Stimulated activated CD4-positive, alpha-beta T cell treated with anti-CD3 and anti-CD28 coated beads, Interleukin-12 subunit alpha, Interleukin-12 subunit beta, amount 100 ng/mL, for 4 hours (primary cell): ENCODE measurements at regions not wholly inside any gene's neighbourhood (a gene's known extent, or its start where the extent isn't known, plus 50 kb on each side); places are given as distances from the start of the nearest gene placed in this dataset.

Source experiments
- DNase-seq: peaks from one replicate; pipeline ENCODE4 v3.0.0-alpha.2; 2020

- DNase-seq, result no peak
These were observed 417.0 kb upstream of the PSMD7 start for GRCh38 chr16:73879621-73880020.

DNA sequence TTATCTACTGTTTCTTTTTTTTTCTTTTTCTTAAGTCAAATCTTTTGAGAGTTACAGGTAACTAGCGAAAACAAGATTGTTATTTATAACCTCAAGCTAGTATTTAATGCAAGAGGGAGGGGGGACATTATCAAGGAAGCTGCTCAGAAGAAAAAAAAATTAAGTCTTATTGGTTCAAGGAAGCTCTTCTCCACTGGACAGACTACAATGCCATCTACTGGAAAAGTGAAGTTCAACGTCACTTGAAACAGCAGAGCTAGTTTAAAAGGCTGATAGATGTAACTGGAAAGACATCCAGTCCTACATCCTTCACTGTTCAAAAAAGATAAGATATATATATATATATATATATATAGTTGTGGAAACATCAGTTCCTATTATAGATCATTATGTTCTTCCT is 418.0 kb upstream of the PSMD7 start:
- no peak for DNase-seq

DNA sequence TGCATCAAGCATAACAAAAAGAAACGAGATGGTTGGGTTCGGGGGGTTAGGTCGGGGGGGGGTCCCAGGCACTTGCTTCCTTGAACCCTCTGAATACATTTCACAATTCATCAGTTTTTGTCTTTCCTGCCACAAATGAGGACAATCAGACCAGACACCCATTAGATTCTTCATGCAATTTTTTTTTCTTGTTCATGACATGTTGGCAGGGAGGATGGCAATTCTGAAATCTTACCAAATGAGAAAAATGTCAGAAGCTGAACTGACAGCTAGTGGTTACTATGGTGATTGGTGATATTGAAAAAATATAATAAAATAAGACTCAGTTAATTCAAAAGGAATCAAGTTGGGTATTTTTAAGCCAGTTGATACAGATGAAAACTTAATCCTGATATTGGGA is 419.5 kb upstream of the PSMD7 start:
- no peak for DNase-seq

- DNase-seq, result no peak
These were observed 420.5 kb upstream of the PSMD7 start for GRCh38 chr16:73875996-73876690.

DNA sequence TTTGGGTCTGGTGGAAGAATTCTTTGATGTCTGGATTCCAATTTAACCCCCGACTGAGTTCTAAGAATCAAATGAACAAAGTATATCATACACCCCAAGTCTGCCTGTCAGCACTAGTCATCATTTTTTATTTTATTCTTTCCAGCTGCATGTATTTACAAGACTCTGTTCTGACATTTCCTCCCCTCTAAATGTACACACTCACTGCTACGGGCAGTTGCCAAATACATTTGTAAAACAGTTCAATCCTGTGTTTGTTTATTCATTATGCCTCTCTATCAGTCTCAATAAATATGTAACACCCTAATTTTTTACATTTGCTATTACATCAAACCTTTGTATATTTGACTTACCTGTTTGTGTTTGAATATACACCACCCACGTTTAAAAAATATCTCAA is 422.3 kb upstream of the PSMD7 start:
- no peak for DNase-seq

DNA sequence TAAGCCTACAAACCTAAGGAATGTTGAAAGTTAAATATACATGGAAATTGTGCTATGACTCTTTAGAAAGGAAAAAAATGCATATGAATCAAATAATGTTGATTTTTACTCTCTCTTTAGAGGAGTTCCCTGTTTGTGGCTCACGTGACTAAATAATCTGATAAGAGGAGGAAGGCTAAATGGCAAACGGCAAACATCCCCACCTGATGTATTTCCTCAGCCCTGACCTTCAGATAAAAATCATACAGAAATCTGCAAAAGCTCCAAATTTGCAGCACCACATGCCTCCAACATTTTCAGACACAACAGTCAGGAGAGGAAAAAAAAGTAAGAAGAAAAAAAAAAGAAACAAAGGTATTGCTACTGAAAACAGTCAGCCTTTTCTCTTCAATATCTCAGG is 423.0 kb upstream of the PSMD7 start:
- DNase-seq, result no peak

GRCh38 chr16:73872856-73873255 is 423.8 kb upstream of the PSMD7 start:
- DNase-seq, result no peak

GRCh38 chr16:73871088-73871733 is 425.4 kb upstream of the PSMD7 start:
- DNase-seq, result no peak

- no peak for DNase-seq
These were observed 427.5 kb upstream of the PSMD7 start for GRCh38 chr16:73869126-73869525.

DNA sequence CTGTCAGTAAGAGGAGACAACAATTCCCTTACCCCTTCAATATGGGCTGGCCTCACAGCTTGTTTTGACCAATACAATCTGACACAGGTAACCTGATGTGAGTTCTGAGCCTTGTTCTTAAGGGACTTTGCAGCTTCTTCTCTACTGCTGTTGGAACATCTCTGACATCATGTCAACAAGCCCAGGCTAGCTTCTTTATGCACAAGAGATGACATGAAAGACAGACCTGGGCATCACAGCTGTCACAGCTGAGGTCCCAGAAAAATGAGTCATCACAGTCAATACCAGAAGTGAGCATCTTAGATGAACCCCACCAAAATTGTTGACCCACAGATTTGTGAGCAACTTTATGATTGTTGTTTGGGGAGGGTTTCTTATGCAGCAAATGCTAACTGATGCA is 431.7 kb upstream of the PSMD7 start:
- no peak for DNase-seq

- DNase-seq, result no peak
These were observed 438.3 kb upstream of the PSMD7 start for GRCh38 chr16:73858326-73858725.

DNA sequence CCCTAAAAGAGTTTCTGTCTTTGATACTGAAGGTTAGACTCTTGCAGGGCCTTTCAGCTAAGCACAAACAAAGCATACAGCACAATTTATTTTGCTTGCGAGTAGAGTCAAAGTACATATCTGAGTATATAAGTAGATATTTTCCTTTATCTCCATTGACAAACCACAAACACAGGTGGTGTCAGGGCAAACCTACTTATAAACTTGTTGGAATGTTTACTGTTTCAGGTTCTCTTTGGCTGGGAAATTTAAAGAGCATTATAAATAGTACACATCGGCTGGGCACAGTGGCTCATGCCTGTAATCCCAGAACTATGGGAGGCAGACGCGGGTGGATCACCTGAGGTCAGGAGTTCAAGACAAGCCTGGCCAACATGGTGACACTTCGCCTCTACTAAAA is 442.6 kb upstream of the PSMD7 start:
- no peak for DNase-seq

- DNase-seq, result no peak
These were observed 444.1 kb upstream of the PSMD7 start for GRCh38 chr16:73852561-73852960.

DNA sequence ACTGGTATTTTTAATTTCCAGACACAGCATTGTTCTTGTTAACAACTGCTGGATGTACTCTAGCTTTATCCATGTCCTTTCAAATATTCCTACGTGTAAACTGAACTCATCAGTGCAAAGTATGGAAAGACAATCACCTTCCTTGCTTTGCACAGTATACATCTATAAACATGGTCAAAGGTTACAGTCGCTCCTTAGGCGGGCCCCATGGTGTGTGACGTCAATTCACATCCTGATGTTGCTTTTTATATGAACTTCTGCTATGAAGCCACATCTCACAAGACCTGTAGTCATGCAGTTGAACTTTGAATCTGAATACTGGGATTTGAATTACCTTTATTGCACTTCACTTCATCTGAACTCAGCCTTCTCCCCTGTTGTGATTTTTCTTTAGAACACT is 447.6 kb upstream of the PSMD7 start:
- no peak for DNase-seq

GRCh38 chr16:73847090-73847489 is 449.5 kb upstream of the PSMD7 start:
- no peak for DNase-seq

DNA sequence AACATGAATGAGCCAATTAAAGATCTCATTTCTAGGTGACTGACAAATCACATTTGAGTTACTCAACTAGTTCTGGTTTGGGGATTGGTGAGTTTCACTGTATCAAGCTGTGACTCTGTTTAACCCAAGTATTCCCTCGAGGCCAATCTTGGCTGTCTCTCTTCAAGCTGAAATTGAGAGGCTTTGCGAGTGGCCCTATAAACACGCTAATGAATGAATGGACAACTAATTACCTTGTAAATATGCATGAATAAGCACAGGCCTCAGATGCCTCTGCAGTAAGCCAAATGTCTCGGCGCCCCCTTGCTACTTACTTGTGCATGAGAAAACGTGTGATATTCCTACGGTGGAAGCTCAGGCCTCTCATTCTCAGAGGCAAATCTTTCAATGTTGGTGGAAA is 450.3 kb upstream of the PSMD7 start:
- DNase-seq, result no peak

DNA sequence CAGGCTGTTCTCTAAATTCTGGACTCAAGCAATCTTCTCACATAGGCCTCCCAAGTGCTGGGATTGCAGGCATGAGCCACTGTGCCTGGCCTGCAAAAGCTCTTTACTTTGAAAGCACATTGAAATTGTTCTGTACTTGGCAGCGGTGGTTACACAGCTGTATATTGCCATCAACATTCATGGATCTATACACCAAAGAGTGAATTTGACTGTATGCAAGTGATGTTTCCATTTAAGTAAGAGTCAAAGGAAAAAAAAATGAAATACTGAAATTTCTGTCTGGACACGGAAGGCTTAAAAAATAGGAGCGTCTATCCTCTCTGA is 450.6 kb upstream of the PSMD7 start:
- no peak for DNase-seq

- DNase-seq, result no peak
These were observed 451.2 kb upstream of the PSMD7 start for GRCh38 chr16:73845238-73846006.

DNA sequence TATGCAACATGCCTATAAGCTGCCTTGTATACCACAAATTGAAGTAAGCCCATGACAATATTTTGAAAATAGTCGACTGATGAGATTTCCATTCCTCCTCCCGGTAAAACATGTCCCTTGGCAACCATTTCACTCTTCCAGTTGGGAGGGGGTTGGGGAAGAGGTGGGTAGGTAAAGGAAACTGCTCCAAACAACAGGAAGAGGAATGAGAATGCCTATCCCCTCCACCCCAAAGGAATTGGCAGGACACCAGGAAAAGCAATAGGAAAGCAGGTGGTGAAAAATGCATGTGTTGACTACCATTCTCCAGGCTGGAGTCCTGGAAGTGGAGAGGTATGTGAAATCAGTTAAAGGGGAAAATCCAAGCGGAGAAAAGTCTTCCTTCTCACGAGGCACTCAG is 455.9 kb upstream of the PSMD7 start:
- no peak for DNase-seq

DNA sequence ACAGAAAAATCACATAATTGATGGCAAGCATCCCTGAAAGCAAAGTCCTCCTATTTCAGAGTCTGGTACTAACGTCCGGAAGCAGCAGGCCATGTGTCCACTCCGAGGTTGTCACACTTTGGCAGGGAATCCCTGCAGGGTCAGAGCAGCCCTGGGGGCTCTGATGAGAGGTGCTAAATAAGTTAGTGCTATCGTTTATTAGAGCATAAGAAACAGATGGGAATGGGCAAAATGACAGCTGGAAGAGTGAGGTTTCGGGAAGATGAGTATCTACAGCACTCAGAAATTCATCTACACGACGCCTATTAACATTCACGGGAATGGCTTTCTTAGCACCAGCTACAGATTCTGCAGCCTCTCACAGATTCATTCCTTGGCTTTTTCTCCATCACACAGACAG is 465.4 kb upstream of the PSMD7 start:
- DNase-seq, result no peak

GRCh38 chr16:73823205-73823849 is 473.3 kb upstream of the PSMD7 start:
- DNase-seq, result no peak

DNA sequence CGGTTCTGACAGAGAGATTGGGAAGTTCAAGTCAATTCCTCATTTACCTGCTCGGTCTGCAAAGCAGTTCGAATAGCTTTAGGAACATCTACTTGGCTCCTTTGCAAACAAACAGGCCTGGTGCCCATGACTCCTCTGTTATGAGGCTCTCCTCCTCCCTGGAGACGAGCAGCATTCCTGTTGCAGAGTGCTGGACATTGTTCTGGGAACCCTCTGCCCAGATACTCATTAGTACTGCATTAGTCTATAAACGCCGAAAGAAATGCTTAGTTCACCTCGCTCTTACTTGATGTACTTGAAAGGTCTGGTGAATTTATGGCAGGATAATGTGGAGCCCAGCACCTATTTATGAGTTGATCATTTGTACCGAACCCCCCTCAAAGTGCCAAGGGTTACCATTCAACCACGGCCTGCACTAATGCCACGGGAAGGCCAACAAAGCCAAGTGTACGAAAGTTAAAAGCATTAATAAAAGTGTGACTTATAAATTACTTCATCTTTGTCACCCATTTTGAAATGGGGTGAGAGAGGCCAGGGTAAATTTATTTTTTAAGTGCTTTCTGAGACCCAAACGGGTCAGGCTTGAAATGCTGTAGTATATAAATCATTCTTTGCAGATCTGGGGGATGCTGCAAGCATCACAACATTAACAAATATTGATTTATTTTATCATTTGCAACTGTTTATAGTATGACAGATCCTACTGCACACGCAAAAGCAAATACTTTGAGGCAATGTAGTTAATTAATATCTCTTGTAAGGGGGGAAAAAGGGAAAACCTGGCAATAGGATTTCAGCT is 478.9 kb upstream of the PSMD7 start:
- no peak for DNase-seq

GRCh38 chr16:73813527-73813926 is 483.1 kb upstream of the PSMD7 start:
- no peak for DNase-seq
